Nephron (organoid): ENCODE measurements at regions not wholly inside any gene's neighbourhood (a gene's known extent, or its start where the extent isn't known, plus 50 kb on each side); places are given as distances from the start of the nearest gene placed in this dataset.

ENCODE experiments used
- H3K27ac Mint-ChIP-seq, 3 experiments: 2 replicates each; pipeline ENCODE4 v1.8.0; 2020; ENCODE audit warnings: mixed read lengths in 3 of 3, mild to moderate bottlenecking in 2 of 3, moderate library complexity in 1 of 3
- H3K27me3 Mint-ChIP-seq: 2 replicates; pipeline ENCODE4 v1.8.0; 2021; ENCODE audit warnings: low read depth, mild to moderate bottlenecking, moderate library complexity, mixed read lengths
- H3K36me3 Mint-ChIP-seq: 2 replicates; pipeline ENCODE4 v1.8.0; 2020; ENCODE audit warnings: low read depth, mixed read lengths
- H3K4me1 Mint-ChIP-seq: 2 replicates; pipeline ENCODE4 v1.8.0; 2020; ENCODE audit warnings: mixed read lengths
- H3K4me3 Mint-ChIP-seq, 3 experiments: 2 replicates each; pipeline ENCODE4 v1.8.0; 2020; ENCODE audit warnings: mild to moderate bottlenecking in 3 of 3, mixed read lengths in 3 of 3, moderate library complexity in 2 of 3
- H3K9me3 Mint-ChIP-seq: 2 replicates; pipeline ENCODE4 v1.8.0; 2020; ENCODE audit warnings: mixed read lengths
- CTCF ChIP-seq, 3 experiments: fragments of 200-600 bp; sonication (generic); IDR thresholded peaks; one replicate each; pipeline ENCODE4 v1.5.0; 2021; ENCODE audit warnings: antibody characterized with exemption in 3 of 3; ENCODE audit not compliant: unreplicated experiment in 3 of 3

GRCh38 chr19:22914646-22915045 lies 82.6 kb downstream of the ZNF723 start:
- Mint-ChIP-seq H3K9me3 (peaks cover 54% of the 10 kb centered on the region), H3K27ac (no peak overlapping the region), H3K27me3 (no peaks in the 10 kb centered on the region), H3K4me1 (no peaks in the 10 kb centered on the region), H3K4me3 (no peak overlapping the region), H3K36me3 (no peaks in the 10 kb centered on the region)
- TF ChIP-seq CTCF (IDR thresholded peaks at IDR 0.05; ENCODE audit: unreplicated experiment in 3 of 3), result no peak

- no peaks in the 10 kb centered on the region for H3K4me1 Mint-ChIP-seq
- H3K27ac Mint-ChIP-seq, result no peak overlapping the region
- H3K9me3 Mint-ChIP-seq, result peaks cover 50% of the 10 kb centered on the region
- H3K36me3 Mint-ChIP-seq, result no peaks in the 10 kb centered on the region
- no peaks in the 10 kb centered on the region for H3K27me3 Mint-ChIP-seq
- H3K4me3 Mint-ChIP-seq, result no peak overlapping the region
- TF ChIP-seq CTCF (IDR thresholded peaks at IDR 0.05; ENCODE audit: unreplicated experiment in 3 of 3), result no peak
Measured at GRCh38 chr19:22918221-22918620, 84.8 kb downstream of the ZNF728 start.

- TF ChIP-seq CTCF (IDR thresholded peaks at IDR 0.05; ENCODE audit: unreplicated experiment in 3 of 3), result no peak
- Mint-ChIP-seq H3K27me3 (no peaks in the 10 kb centered on the region), H3K36me3 (no peaks in the 10 kb centered on the region), H3K4me3 (no peak overlapping the region), H3K27ac (no peak overlapping the region), H3K9me3 (peaks cover 57% of the 10 kb centered on the region), H3K4me1 (no peaks in the 10 kb centered on the region)
Measured at GRCh38 chr19:22919946-22920345, 83.0 kb downstream of the ZNF728 start.
